ENCODE measurements at regions not wholly inside any gene's neighbourhood (a gene's known extent, or its start where the extent isn't known, plus 50 kb on each side); places are given as distances from the start of the nearest gene placed in this dataset.

DNA sequence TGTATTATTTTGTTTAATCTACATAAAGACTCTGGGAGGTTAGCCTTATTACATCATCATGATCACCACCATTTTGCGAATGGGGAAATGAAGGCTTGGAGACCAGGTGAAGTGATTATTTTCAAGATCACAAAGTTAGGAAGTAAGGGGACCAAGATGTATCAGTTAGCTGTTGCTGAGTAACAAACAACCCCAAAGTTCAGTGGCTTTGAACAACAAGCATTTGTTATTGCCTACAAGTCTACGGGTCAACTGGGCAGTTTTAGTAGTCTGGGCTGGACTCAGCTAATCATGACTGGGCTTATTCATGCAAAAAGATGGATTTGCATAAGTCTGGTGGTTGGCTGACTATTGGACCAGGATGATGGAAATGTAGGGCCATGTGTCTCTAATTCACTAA is 389.2 kb downstream of the MIAT start:
- TF ChIP-seq CTCF (IDR thresholded peaks at IDR 0.05), result no peak
- Histone ChIP-seq H3K9ac (no peak overlapping the region), H3K36me3 (ENCODE audit: control insufficient read depth, insufficient read depth, low read length) (no peaks in the 10 kb centered on the region), H3K4me1 (no peaks in the 10 kb centered on the region), H3K4me2 (ENCODE audit: low read length) (no peak overlapping the region), H2AFZ (no peak overlapping the region), H3K27ac (no peak overlapping the region), H3K9me3 (ENCODE audit: control insufficient read depth, low read length) (no peaks in the 10 kb centered on the region), H3K27me3 (ENCODE audit: control insufficient read depth, insufficient read depth, low read length) (no peaks in the 10 kb centered on the region), H3K79me2 (no peaks in the 10 kb centered on the region), H3K4me3 (ENCODE audit: low read depth, low read length) (no peak overlapping the region)

- H3K27ac ChIP-seq, result no peak overlapping the region
- H2AFZ ChIP-seq, result no peak overlapping the region
- H3K27me3 ChIP-seq (ENCODE audit: control insufficient read depth, insufficient read depth, low read length), result no peaks in the 10 kb centered on the region
- no peak overlapping the region for H3K9ac ChIP-seq
- no peak overlapping the region for H3K4me2 ChIP-seq (ENCODE audit: low read length)
- no peaks in the 10 kb centered on the region for H3K36me3 ChIP-seq (ENCODE audit: control insufficient read depth, insufficient read depth, low read length)
- H3K9me3 ChIP-seq (ENCODE audit: control insufficient read depth, low read length), result no peaks in the 10 kb centered on the region
- H3K4me3 ChIP-seq (ENCODE audit: low read depth, low read length), result no peak overlapping the region
- H3K4me1 ChIP-seq, result no peaks in the 10 kb centered on the region
- no peak for TF ChIP-seq CTCF (IDR thresholded peaks at IDR 0.05)
- H3K79me2 ChIP-seq, result no peaks in the 10 kb centered on the region
Observed at GRCh38 chr22:27050771-27051170, 393.4 kb downstream of the MIAT start.

DNA sequence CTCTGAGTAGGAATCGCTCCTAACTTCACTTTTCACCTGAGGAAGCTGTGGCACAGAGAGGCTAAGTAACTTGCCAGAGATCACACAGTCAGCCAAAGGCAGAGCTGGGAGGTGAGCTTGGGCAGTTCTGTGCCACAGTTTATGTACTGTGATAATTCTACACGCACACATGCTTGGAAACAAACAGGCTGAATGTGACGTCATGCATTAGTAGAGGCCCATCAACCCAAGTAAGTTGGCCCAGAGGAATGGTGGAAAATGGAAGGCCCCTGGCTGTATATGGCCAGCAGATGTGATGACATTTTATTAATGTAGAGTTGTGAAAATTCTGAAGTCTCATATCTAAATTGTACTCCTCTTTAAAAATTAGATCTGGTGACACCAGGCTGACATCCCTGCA is 394.0 kb downstream of the MIAT start:
- Histone ChIP-seq H3K4me1 (no peaks in the 10 kb centered on the region), H3K27me3 (ENCODE audit: control insufficient read depth, insufficient read depth, low read length) (no peaks in the 10 kb centered on the region), H3K9ac (no peak overlapping the region), H3K36me3 (ENCODE audit: control insufficient read depth, insufficient read depth, low read length) (no peaks in the 10 kb centered on the region), H3K9me3 (ENCODE audit: control insufficient read depth, low read length) (no peaks in the 10 kb centered on the region), H3K4me2 (ENCODE audit: low read length) (no peak overlapping the region), H3K4me3 (ENCODE audit: low read depth, low read length) (no peak overlapping the region), H2AFZ (no peak overlapping the region), H3K79me2 (no peaks in the 10 kb centered on the region), H3K27ac (no peak overlapping the region)
- no peak for TF ChIP-seq CTCF (IDR thresholded peaks at IDR 0.05)

DNA sequence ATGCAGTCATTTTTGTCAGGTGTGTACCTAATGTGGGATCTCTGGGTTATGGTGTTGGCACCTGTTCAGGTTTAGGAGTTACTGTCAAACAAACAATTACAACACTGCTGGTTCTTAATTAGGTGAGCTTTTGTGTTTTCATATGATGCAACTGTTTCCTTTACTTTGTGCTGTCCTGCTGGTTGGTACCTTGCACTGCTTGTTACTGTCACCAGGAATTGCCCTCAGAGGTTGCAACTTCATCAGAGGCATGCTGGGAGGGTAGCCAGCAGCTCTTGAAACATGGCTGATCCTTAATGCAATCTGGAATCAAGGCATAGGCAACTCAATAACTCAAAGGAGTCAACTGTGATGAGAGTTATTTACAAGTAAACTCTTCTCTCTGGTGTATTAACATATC is 400.3 kb downstream of the MIAT start:
- Histone ChIP-seq H3K4me2 (ENCODE audit: low read length) (no peak overlapping the region), H2AFZ (no peak overlapping the region), H3K9ac (no peak overlapping the region), H3K27ac (no peak overlapping the region), H3K9me3 (ENCODE audit: control insufficient read depth, low read length) (no peaks in the 10 kb centered on the region), H3K79me2 (no peaks in the 10 kb centered on the region), H3K4me1 (no peaks in the 10 kb centered on the region), H3K36me3 (ENCODE audit: control insufficient read depth, insufficient read depth, low read length) (no peaks in the 10 kb centered on the region), H3K27me3 (ENCODE audit: control insufficient read depth, insufficient read depth, low read length) (no peaks in the 10 kb centered on the region), H3K4me3 (ENCODE audit: low read depth, low read length) (no peak overlapping the region)
- no peak for TF ChIP-seq CTCF (IDR thresholded peaks at IDR 0.05)

DNA sequence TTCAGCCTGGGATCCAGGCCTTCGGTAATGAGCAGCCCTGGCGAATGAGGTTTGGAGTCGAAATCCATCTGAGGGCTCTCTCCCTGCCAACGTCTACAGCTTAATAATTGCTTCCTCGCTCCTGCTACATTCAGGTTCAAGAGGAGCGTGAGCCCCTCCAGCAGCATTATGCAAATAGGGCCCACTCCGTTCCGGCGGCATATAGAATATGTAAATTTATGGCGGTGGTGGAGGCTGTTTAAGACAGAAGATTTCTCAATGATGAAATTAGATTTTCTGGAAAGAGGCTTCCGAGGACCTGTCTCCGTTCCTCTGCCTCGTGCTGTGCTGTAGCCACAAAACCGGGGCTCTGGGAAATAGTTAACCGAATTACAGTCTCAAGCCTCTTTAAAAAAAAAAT is 402.8 kb downstream of the MIAT start:
- no peak overlapping the region for H3K9ac ChIP-seq
- H3K4me2 ChIP-seq (ENCODE audit: low read length), result no peak overlapping the region
- H3K4me1 ChIP-seq, result no peaks in the 10 kb centered on the region
- no peak overlapping the region for H2AFZ ChIP-seq
- no peaks in the 10 kb centered on the region for H3K27me3 ChIP-seq (ENCODE audit: control insufficient read depth, insufficient read depth, low read length)
- H3K36me3 ChIP-seq (ENCODE audit: control insufficient read depth, insufficient read depth, low read length), result no peaks in the 10 kb centered on the region
- no peaks in the 10 kb centered on the region for H3K79me2 ChIP-seq
- H3K9me3 ChIP-seq (ENCODE audit: control insufficient read depth, low read length), result no peaks in the 10 kb centered on the region
- no peak for TF ChIP-seq CTCF (IDR thresholded peaks at IDR 0.05)
- no peak overlapping the region for H3K4me3 ChIP-seq (ENCODE audit: low read depth, low read length)
- no peak overlapping the region for H3K27ac ChIP-seq
